SK-N-SH (cell line): ENCODE measurements at regions not wholly inside any gene's neighbourhood (a gene's known extent, or its start where the extent isn't known, plus 50 kb on each side); places are given as distances from the start of the nearest gene placed in this dataset.

Experiments
- CTCF ChIA-PET: fragments of 300-600, 350-600 bp; formaldehyde crosslinking; extraction: SDS; loops from one replicate; lab custom pipeline; 2021; lab: Yijun Ruan, JAX
- POLR2A ChIA-PET: fragments of 350-600 bp; sonication (Branson Sonifier 250); formaldehyde crosslinking; extraction: SDS; loops from one replicate; lab custom pipeline; 2020; ENCODE audit warnings: antibody characterized with exemption, inconsistent platforms; lab: Yijun Ruan, JAX
- DNase-seq: peaks from one replicate; pipeline ENCODE4 v3.0.0; 2012
- H2AFZ ChIP-seq: fragments of 200-600 bp; sonication (generic); 2 replicates; pipeline ENCODE4 v1.8.1; 2016; ENCODE audit warnings: antibody characterized with exemption, mild to moderate bottlenecking, low read depth
- H3F3A ChIP-seq: fragments of 200-600 bp; sonication (generic); replicated peaks from 2 replicates; pipeline ENCODE3; 2016; ENCODE audit warnings: antibody characterized with exemption, mild to moderate bottlenecking; ENCODE audit not compliant: insufficient read depth
- H3K27ac ChIP-seq, 2 experiments: fragments of 200-500 bp in 1 of 2; fragments of 200-600 bp in 1 of 2; sonication (Bioruptor generic) in 1 of 2; sonication (generic), shearing (Covaris generic) in 1 of 2; 2 replicates each; pipeline versions ENCODE4 v1.5.1 to v1.6.1; 2014 to 2016; ENCODE audit warnings: low read depth in 2 of 2, inconsistent platforms in 1 of 2, low read length in 1 of 2, mild to moderate bottlenecking in 1 of 2, mixed read lengths in 1 of 2
- H3K27me3 ChIP-seq: fragments of 200-600 bp; sonication (generic), shearing (Covaris generic); 2 replicates; pipeline ENCODE4 v1.6.1; 2016; ENCODE audit warnings: mixed run types; ENCODE audit not compliant: insufficient read depth
- H3K36me3 ChIP-seq, 2 experiments: fragments of 200-500 bp in 1 of 2; fragments of 200-600 bp in 1 of 2; sonication (Bioruptor generic) in 1 of 2; sonication (generic) in 1 of 2; replicated peaks in 1 of 2; 2 replicates each; pipeline versions ENCODE3 to v1.5.1; 2014 to 2016; ENCODE audit warnings: low read length in 1 of 2, mild to moderate bottlenecking in 1 of 2; ENCODE audit not compliant: insufficient read depth in 2 of 2, control insufficient read depth in 1 of 2
- H3K4me1 ChIP-seq, 2 experiments: fragments of 200-500 bp in 1 of 2; fragments of 200-600 bp in 1 of 2; sonication (Bioruptor generic) in 1 of 2; sonication (generic), shearing (Covaris generic) in 1 of 2; 2 replicates each; pipeline versions ENCODE4 v1.5.1 to v1.6.1; 2014 to 2016; ENCODE audit warnings: low read depth in 1 of 2, low read length in 1 of 2, mixed run types in 1 of 2; ENCODE audit not compliant: insufficient read depth in 2 of 2, control insufficient read depth in 1 of 2
- H3K4me2 ChIP-seq: fragments of 200-600 bp; sonication (generic), shearing (Covaris generic); 2 replicates; pipeline ENCODE4 v1.6.1; 2017; ENCODE audit warnings: mixed run types
- H3K4me3 ChIP-seq, 2 experiments: fragments of 200-500 bp in 1 of 2; fragments of 200-600 bp in 1 of 2; sonication (Bioruptor generic) in 1 of 2; sonication (generic), shearing (Covaris generic) in 1 of 2; 2 replicates each; pipeline versions ENCODE4 v1.5.1 to v1.8.1; 2014 to 2016; ENCODE audit warnings: low read depth in 2 of 2, inconsistent platforms in 1 of 2, low read length in 1 of 2, mild to moderate bottlenecking in 1 of 2, mixed read lengths in 1 of 2, moderate library complexity in 1 of 2
- H3K79me2 ChIP-seq: fragments of 200-600 bp; sonication (generic); 2 replicates; pipeline ENCODE4 v1.8.1; 2017; ENCODE audit warnings: mild to moderate bottlenecking; ENCODE audit not compliant: insufficient read depth
- H3K9ac ChIP-seq: fragments of 200-600 bp; sonication (generic); 2 replicates; pipeline ENCODE4 v1.6.1; 2017; ENCODE audit warnings: mixed run types
- H3K9me2 ChIP-seq: fragments of 200-600 bp; sonication (generic); 2 replicates; pipeline ENCODE4 v1.6.1; 2017; ENCODE audit warnings: mixed run types
- H3K9me3 ChIP-seq: fragments of 200-600 bp; sonication (generic); 2 replicates; pipeline ENCODE4 v1.6.1; 2017; ENCODE audit warnings: mixed run types, mild to moderate bottlenecking, moderate library complexity
- H4K20me1 ChIP-seq: fragments of 200-600 bp; sonication (generic); 2 replicates; pipeline ENCODE4 v1.6.1; 2017; ENCODE audit warnings: mild to moderate bottlenecking, mixed run types; ENCODE audit not compliant: insufficient read depth
- CHD2 ChIP-seq: fragments of 150-350 bp; IDR thresholded peaks from 2 replicates; pipeline ENCODE4 v1.6.1; 2018; ENCODE audit warnings: low read length; ENCODE audit not compliant: partially characterized antibody
- ELF1 ChIP-seq: IDR thresholded peaks from 2 replicates; pipeline ENCODE4 v1.4.0; 2012
- EZH2phosphoT487 ChIP-seq: fragments of 200-600 bp; sonication (generic); IDR thresholded peaks from 2 replicates; pipeline ENCODE4 v1.6.1; 2017; ENCODE audit warnings: low read depth, mixed run types, mild to moderate bottlenecking, antibody characterized with exemption, moderate library complexity, borderline replicate concordance
- FOSL2 ChIP-seq: IDR thresholded peaks from 2 replicates; pipeline ENCODE4 v1.4.0; 2012; ENCODE audit warnings: low read depth, mild to moderate bottlenecking, moderate library complexity, borderline replicate concordance
- FOXJ3 ChIP-seq: sonication (generic); formaldehyde crosslinking; IDR thresholded peaks from 2 replicates; pipeline ENCODE4 v1.5.1; 2020; ENCODE audit warnings: mild to moderate bottlenecking, missing genetic modification reagents
- FOXM1 ChIP-seq: IDR thresholded peaks from 2 replicates; pipeline ENCODE4 v1.4.0; 2012; ENCODE audit warnings: low read depth, mild to moderate bottlenecking
- GABPA ChIP-seq: IDR thresholded peaks from 2 replicates; pipeline ENCODE4 v1.4.0; 2012; ENCODE audit warnings: low read depth, mild to moderate bottlenecking
- MEF2A ChIP-seq: IDR thresholded peaks from 2 replicates; pipeline ENCODE4 v1.4.0; 2012; ENCODE audit warnings: low read depth, borderline replicate concordance
- NFIC ChIP-seq: IDR thresholded peaks from 2 replicates; pipeline ENCODE4 v1.4.0; 2012; ENCODE audit warnings: borderline replicate concordance
- NRF1 ChIP-seq: IDR thresholded peaks from 2 replicates; pipeline ENCODE4 v1.6.1; 2012; ENCODE audit warnings: low read depth, mild to moderate bottlenecking, low read length
- RAD21 ChIP-seq: IDR thresholded peaks from 2 replicates; pipeline ENCODE4 v1.6.1; 2012; ENCODE audit warnings: mild to moderate bottlenecking, low read length
- REST ChIP-seq: IDR thresholded peaks from 2 replicates; pipeline ENCODE4 v1.6.1; 2012; ENCODE audit warnings: mild to moderate bottlenecking, low read depth, low read length, moderate library complexity
- SMC3 ChIP-seq: IDR thresholded peaks from 2 replicates; pipeline ENCODE4 v1.6.1; 2012; ENCODE audit warnings: low read depth, low read length, improper control_type of control experiment
- TEAD4 ChIP-seq: IDR thresholded peaks from 2 replicates; pipeline ENCODE4 v1.4.0; 2012; ENCODE audit warnings: mild to moderate bottlenecking, borderline replicate concordance; ENCODE audit not compliant: insufficient read depth
- YY1 ChIP-seq: IDR thresholded peaks from 2 replicates; pipeline ENCODE4 v1.4.0; 2012; ENCODE audit warnings: low read depth, mild to moderate bottlenecking
- WGBS: methylation state at CpG from one replicate; pipeline ENCODE4 v1.1.6; 2017; ENCODE audit warnings: low lambda C conversion rate; 5-methylcytosine and 5-hydroxymethylcytosine counted together
- TF ChIP-seq, protein P1 (sequence below): IDR thresholded peaks from 2 replicates; pipeline ENCODE4 v1.4.0; 2012; ENCODE audit warnings: low read depth
- TF ChIP-seq, protein P2 (sequence below): IDR thresholded peaks from 2 replicates; pipeline ENCODE4; 2012
- TF ChIP-seq, protein P3 (sequence below): fragments of 150-350 bp; IDR thresholded peaks from 2 replicates; pipeline ENCODE4 v1.6.1; 2017; ENCODE audit warnings: antibody characterized with exemption, low read length, low read depth, borderline replicate concordance
- TF ChIP-seq, protein P4 (sequence below): IDR thresholded peaks from 2 replicates; pipeline ENCODE4 v1.4.0; 2012; ENCODE audit warnings: low read depth, borderline replicate concordance

DNA sequence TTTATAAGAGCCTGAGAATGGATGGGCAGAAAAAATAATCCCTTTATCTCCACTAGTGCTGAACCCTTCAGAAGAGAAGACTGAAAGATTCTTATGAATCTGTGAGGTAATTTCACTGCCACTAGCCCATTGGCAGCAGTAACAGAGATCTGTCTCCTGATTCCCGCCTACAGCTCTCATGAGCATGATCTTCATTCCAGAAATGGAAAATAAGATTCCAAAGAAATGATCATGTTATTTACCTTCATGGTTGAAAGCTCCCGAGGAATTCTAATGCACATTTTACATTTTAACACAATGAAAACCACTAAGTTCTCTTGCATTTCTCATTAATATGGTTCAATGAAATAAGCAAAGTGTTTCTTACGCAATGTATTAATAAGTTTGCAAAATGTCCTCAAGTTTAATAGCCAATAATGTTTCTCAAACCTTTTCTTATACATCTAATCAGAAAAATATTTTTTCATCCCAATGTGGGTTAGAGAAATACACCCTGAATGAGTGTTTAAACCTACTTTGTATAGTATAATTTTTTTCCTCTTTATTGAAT lies 905.6 kb downstream of the TMEM182 start (continued):
- TF ChIP-seq, protein P1, sequence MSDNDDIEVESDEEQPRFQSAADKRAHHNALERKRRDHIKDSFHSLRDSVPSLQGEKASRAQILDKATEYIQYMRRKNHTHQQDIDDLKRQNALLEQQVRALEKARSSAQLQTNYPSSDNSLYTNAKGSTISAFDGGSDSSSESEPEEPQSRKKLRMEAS, result no peak
- TF ChIP-seq, all 33 proteins: peak for 0

GRCh38 chr2:103669531-103669930 lies 907.7 kb downstream of the TMEM182 start:
- no peaks in the 10 kb centered on the region for H3K9me3 ChIP-seq

More at GRCh38 chr2:103669531-103669930, 907.7 kb downstream of the TMEM182 start:
- Histone ChIP-seq H3K79me2 (no peaks in the 10 kb centered on the region), H3K27ac (no peak overlapping the region), H3K9ac (no peak overlapping the region), H4K20me1 (no peaks in the 10 kb centered on the region), H3K9me2 (no peaks in the 10 kb centered on the region)
- POLR2A ChIA-PET, result no interaction called here
- 8% methylated on average over 6 of the region's 6 CpGs for WGBS
- no peak for TF ChIP-seq RAD21
- no peak for TF ChIP-seq NFIC
- no peak for TF ChIP-seq SMC3
- TF ChIP-seq YY1, result no peak
- no peak for TF ChIP-seq FOSL2
- no peak for TF ChIP-seq NRF1
- TF ChIP-seq, protein P2, sequence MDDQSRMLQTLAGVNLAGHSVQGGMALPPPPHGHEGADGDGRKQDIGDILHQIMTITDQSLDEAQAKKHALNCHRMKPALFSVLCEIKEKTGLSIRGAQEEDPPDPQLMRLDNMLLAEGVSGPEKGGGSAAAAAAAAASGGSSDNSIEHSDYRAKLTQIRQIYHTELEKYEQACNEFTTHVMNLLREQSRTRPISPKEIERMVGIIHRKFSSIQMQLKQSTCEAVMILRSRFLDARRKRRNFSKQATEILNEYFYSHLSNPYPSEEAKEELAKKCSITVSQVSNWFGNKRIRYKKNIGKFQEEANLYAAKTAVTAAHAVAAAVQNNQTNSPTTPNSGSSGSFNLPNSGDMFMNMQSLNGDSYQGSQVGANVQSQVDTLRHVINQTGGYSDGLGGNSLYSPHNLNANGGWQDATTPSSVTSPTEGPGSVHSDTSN, result no peak
- TF ChIP-seq, protein P3, sequence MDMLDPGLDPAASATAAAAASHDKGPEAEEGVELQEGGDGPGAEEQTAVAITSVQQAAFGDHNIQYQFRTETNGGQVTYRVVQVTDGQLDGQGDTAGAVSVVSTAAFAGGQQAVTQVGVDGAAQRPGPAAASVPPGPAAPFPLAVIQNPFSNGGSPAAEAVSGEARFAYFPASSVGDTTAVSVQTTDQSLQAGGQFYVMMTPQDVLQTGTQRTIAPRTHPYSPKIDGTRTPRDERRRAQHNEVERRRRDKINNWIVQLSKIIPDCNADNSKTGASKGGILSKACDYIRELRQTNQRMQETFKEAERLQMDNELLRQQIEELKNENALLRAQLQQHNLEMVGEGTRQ, result no peak
- no peak for TF ChIP-seq MEF2A
- TF ChIP-seq FOXM1, result no peak
- TF ChIP-seq, protein P1, result no peak
- no peak for TF ChIP-seq REST
- TF ChIP-seq, protein P4, sequence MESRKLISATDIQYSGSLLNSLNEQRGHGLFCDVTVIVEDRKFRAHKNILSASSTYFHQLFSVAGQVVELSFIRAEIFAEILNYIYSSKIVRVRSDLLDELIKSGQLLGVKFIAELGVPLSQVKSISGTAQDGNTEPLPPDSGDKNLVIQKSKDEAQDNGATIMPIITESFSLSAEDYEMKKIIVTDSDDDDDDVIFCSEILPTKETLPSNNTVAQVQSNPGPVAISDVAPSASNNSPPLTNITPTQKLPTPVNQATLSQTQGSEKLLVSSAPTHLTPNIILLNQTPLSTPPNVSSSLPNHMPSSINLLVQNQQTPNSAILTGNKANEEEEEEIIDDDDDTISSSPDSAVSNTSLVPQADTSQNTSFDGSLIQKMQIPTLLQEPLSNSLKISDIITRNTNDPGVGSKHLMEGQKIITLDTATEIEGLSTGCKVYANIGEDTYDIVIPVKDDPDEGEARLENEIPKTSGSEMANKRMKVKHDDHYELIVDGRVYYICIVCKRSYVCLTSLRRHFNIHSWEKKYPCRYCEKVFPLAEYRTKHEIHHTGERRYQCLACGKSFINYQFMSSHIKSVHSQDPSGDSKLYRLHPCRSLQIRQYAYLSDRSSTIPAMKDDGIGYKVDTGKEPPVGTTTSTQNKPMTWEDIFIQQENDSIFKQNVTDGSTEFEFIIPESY, result no peak
- no peak for TF ChIP-seq GABPA
- no peak for TF ChIP-seq EZH2phosphoT487
- no peak for TF ChIP-seq CHD2
- no peak for TF ChIP-seq TEAD4
- no peak for TF ChIP-seq FOXJ3 (CRISPR knock-in tag)
- TF ChIP-seq ELF1, result no peak
- TF ChIP-seq, all 33 proteins: peak for 0
- Histone ChIP-seq H3K4me2 (no peak overlapping the region), H2AFZ (no peak overlapping the region), H3K4me1 (no peaks in the 10 kb centered on the region; a peak in 1 of 4 replicates), H3K27me3 (no peaks in the 10 kb centered on the region), H3K36me3 (no peaks in the 10 kb centered on the region), H3F3A (no peaks in the 10 kb centered on the region), H3K4me3 (no peak overlapping the region)
- DNase-seq, result no peak
- CTCF ChIA-PET, result no interaction called here
